HL-60 (cell line): ENCODE measurements at regions not wholly inside any gene's neighbourhood (a gene's known extent, or its start where the extent isn't known, plus 50 kb on each side); places are given as distances from the start of the nearest gene placed in this dataset.

ENCODE experiments used
- DNase-seq, 2 experiments: peaks; one replicate each; pipeline ENCODE4 v3.0.0-alpha.2; 2010 to 2020; ENCODE audit warnings: low read depth in 1 of 2, low spot score in 1 of 2
- H3K27ac ChIP-seq: fragments of 250-450 bp; sonication (Bioruptor Pico); replicated peaks from 2 replicates; pipeline ENCODE4 v1.5.1; 2020; ENCODE audit warnings: mild to moderate bottlenecking, moderate library complexity
- H3K27me3 ChIP-seq: fragments of 250-450 bp; sonication (Bioruptor Pico); 2 replicates; pipeline ENCODE4 v1.5.1; 2021; ENCODE audit warnings: mild to moderate bottlenecking, moderate library complexity; ENCODE audit not compliant: insufficient read depth, poor library complexity, severe bottlenecking
- H3K4me3 ChIP-seq: replicated peaks from 2 replicates; pipeline ENCODE4 v1.5.1; 2011; ENCODE audit warnings: mild to moderate bottlenecking, control low read depth, low read length; ENCODE audit not compliant: insufficient read depth
- CTCF ChIP-seq: IDR thresholded peaks from one replicate; pipeline ENCODE4 v1.5.1; 2011; ENCODE audit warnings: low read length, control low read depth, inconsistent platforms; ENCODE audit not compliant: insufficient read depth
- GABPA ChIP-seq: IDR thresholded peaks from 2 replicates; pipeline ENCODE4 v1.6.1; 2012; ENCODE audit warnings: low read depth
- POLR2AphosphoS5 ChIP-seq: IDR thresholded peaks from 2 replicates; pipeline ENCODE4 v1.6.1; 2012; ENCODE audit warnings: low read depth
- REST ChIP-seq: IDR thresholded peaks from 2 replicates; pipeline ENCODE4 v1.6.1; 2012; ENCODE audit warnings: low read depth; ENCODE audit not compliant: insufficient replicate concordance
- SPI1 ChIP-seq: IDR thresholded peaks from 2 replicates; pipeline ENCODE4 v1.6.1; 2012; ENCODE audit warnings: low read depth, mild to moderate bottlenecking, borderline replicate concordance

GRCh38 chr7:101717628-101718357 is 88.7 kb upstream of the MYL10 start:
- peak; percentile 97 to 98 for DNase-seq
- Histone ChIP-seq H3K27me3 (no peaks in the 10 kb centered on the region), H3K4me3 (no peak overlapping the region), H3K27ac (peak overlapping the region; percentile 99)
- no peak for TF ChIP-seq REST
- TF ChIP-seq GABPA, result peak; percentile 22; the same call in 1 of the 2 replicates
- peak; percentile 90 for TF ChIP-seq POLR2AphosphoS5

GRCh38 chr7:101718363-101719122 is 89.4 kb upstream of the MYL10 start:
- TF ChIP-seq GABPA (no peak), SPI1 (no peak), CTCF (no peak), REST (peak; percentile 12)
- no peaks in the 10 kb centered on the region for H3K27me3 ChIP-seq
- peak overlapping the region; percentile 99 for H3K27ac ChIP-seq
- H3K4me3 ChIP-seq, result no peak overlapping the region
- peak in 1 of 2 experiments; percentile 43 for DNase-seq

GRCh38 chr7:101719123-101719470 is 90.0 kb upstream of the MYL10 start:
- Histone ChIP-seq H3K27me3 (no peaks in the 10 kb centered on the region), H3K4me3 (no peak overlapping the region), H3K27ac (peak overlapping the region; percentile 99)
- TF ChIP-seq GABPA (no peak), POLR2AphosphoS5 (no peak), CTCF (no peak), SPI1 (no peak), REST (no peak)
- no peak for DNase-seq
